ENCODE measurements at regions not wholly inside any gene's neighbourhood (a gene's known extent, or its start where the extent isn't known, plus 50 kb on each side); places are given as distances from the start of the nearest gene placed in this dataset.

DNA sequence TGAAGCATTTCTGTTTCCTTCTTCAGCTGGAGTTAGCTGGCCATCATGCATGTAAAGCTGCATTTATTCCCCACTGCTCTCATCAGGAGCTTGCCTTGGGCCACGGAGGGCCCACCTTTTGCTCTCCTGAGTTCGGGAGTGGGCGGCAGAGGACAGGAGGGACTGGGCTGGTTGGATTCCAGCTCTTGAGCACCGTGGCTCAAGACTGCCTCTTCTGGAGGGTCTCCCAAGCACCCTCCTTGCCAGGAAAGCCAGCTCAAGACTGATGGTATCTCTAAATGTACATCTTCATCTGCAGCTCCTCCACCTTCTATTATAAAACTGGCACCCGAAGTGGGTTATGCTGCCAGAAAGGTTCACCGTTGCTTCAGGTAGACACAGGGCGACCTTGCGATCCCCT lies 399.6 kb upstream of the IRX1 start:
- intact Hi-C loops (cut with DNase I) = no loop called here
- no peak for DNase-seq
- H3K9me3 ChIP-seq = no peaks in the 10 kb centered on the region
- H3K4me1 ChIP-seq = no peaks in the 10 kb centered on the region
- no peaks in the 10 kb centered on the region for H3K36me3 ChIP-seq
- H3K27ac ChIP-seq = no peak overlapping the region
- no peak for TF ChIP-seq POLR2A (IDR thresholded peaks at IDR 0.05)
- TF ChIP-seq, protein P1, sequence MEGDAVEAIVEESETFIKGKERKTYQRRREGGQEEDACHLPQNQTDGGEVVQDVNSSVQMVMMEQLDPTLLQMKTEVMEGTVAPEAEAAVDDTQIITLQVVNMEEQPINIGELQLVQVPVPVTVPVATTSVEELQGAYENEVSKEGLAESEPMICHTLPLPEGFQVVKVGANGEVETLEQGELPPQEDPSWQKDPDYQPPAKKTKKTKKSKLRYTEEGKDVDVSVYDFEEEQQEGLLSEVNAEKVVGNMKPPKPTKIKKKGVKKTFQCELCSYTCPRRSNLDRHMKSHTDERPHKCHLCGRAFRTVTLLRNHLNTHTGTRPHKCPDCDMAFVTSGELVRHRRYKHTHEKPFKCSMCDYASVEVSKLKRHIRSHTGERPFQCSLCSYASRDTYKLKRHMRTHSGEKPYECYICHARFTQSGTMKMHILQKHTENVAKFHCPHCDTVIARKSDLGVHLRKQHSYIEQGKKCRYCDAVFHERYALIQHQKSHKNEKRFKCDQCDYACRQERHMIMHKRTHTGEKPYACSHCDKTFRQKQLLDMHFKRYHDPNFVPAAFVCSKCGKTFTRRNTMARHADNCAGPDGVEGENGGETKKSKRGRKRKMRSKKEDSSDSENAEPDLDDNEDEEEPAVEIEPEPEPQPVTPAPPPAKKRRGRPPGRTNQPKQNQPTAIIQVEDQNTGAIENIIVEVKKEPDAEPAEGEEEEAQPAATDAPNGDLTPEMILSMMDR (IDR thresholded peaks at IDR 0.05) = no peak
- H3K4me3 ChIP-seq (replicated peaks in 1 of 3) = no peak overlapping the region
- 64 to 68% methylated on average over 8 of the region's 8 CpGs for WGBS, 2 donors
- no peaks in the 10 kb centered on the region for H3K27me3 ChIP-seq

DNA sequence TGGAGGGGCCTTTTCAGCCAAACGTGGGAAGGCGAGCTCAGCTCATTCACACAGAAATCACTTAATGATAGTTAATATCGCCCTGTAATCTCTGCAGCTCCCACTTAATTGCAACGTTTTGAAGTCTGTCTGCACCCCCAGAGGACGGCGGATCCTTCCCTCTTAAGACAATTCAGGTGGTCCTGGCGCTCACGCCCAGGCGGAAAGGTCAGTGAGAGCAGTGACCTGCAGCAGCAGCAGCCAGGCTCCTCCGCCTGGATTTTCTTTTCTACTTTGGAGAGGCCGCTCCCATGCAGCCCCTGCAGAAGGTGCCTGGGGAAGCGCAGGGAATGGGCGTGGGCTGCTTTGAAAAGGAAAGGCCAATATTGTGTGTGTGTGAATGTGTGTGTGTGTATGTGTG lies 400.9 kb upstream of the IRX1 start:
- intact Hi-C loops (cut with DNase I) = no loop called here
- no peaks in the 10 kb centered on the region for H3K4me1 ChIP-seq
- WGBS, 2 donors = 34 to 42% methylated on average over 12 to 13 of the region's 13 CpGs
- H3K27me3 ChIP-seq = no peaks in the 10 kb centered on the region
- no peaks in the 10 kb centered on the region for H3K36me3 ChIP-seq
- H3K9me3 ChIP-seq = no peaks in the 10 kb centered on the region
- H3K4me3 ChIP-seq (replicated peaks in 1 of 3) = no peak overlapping the region
- no peak overlapping the region for H3K27ac ChIP-seq
- TF ChIP-seq, protein P1 (IDR thresholded peaks at IDR 0.05) = no peak
- TF ChIP-seq POLR2A (IDR thresholded peaks at IDR 0.05) = no peak
- DNase-seq = no peak

DNA sequence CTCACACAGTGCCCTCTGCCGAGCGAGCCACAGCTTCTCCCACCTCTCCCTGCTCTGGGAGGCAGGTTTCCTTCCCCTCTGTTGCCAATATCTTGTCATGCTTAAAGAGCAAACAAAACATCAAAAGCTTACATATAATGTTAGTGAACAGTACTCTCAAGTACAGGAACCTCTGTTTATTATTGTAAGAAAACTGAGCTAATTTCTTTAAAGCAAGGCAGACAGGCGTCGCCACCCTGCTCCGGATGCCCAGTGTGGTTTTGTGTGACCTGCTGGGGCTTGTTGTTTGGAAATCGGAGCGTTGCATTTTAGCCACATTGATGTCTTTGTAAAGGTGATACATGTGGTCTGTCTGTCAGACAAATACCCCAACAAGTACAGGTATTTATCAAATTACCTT lies 401.4 kb upstream of the IRX1 start:
- Histone ChIP-seq H3K4me1 (no peaks in the 10 kb centered on the region), H3K9me3 (no peaks in the 10 kb centered on the region), H3K36me3 (no peaks in the 10 kb centered on the region), H3K27me3 (no peaks in the 10 kb centered on the region), H3K4me3 (replicated peaks in 1 of 3) (no peak overlapping the region), H3K27ac (no peak overlapping the region)
- TF ChIP-seq POLR2A (IDR thresholded peaks at IDR 0.05) = no peak
- TF ChIP-seq, protein P1 (IDR thresholded peaks at IDR 0.05) = no peak
- WGBS, 2 donors = 48 to 50% methylated on average over 7 of the region's 7 CpGs
- DNase-seq = no peak
- intact Hi-C loops (cut with DNase I) = no loop called here

DNA sequence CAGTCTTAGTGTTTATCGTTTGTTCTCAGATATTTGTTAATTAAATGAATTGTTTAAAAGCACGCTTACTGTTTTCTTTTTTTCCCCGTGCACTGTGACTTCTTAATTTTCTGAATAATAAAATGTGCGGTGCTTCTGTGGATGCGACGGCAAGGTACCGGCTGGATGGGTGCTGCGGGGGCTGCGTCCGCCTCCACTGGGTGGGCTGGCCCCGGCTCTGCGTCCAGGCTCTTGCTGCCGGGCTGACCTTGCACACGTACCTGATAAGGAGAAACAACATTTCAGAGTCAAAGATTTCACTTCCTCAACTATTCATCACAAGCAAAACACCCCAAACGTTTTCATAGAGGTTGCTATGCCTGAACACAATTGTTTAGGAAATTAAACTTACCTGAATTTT lies 404.0 kb upstream of the IRX1 start:
- TF ChIP-seq, protein P1 (IDR thresholded peaks at IDR 0.05) = no peak
- no peak for TF ChIP-seq POLR2A (IDR thresholded peaks at IDR 0.05)

DNA sequence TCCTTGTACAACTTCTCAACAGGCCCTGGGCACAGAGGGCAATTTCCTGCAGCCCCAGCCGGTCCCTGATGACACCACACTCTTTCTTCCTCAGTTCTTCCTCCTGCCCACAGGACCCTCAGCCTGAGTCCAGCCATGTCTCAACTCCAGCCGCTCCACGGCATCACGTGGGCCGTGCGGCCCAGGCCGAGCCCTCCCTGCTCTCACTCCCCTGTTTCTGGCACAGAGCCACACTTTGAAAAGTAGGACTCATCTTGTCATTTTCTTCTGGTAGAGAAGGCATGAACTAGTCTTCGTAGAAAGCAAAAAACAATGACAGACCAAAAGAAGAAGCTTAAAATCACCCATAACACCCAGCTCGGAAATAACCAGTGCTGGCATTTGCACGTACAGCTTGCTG lies 404.7 kb upstream of the IRX1 start:
- intact Hi-C loops (cut with DNase I) = no loop called here
- Histone ChIP-seq H3K4me1 (no peaks in the 10 kb centered on the region), H3K36me3 (no peaks in the 10 kb centered on the region), H3K27me3 (no peaks in the 10 kb centered on the region), H3K4me3 (replicated peaks in 1 of 3) (no peak overlapping the region), H3K9me3 (no peaks in the 10 kb centered on the region), H3K27ac (no peak overlapping the region)
- TF ChIP-seq, protein P1 (IDR thresholded peaks at IDR 0.05) = no peak
- TF ChIP-seq POLR2A (IDR thresholded peaks at IDR 0.05) = no peak
- WGBS, 2 donors = 86 to 87% methylated on average over 10 of the region's 10 CpGs
- DNase-seq = no peak

More for the DNA sequence above, 404.0 kb upstream of the IRX1 start:
- 83 to 84% methylated on average over 15 of the region's 15 CpGs for WGBS, 2 donors
- no peaks in the 10 kb centered on the region for H3K36me3 ChIP-seq
- no peak overlapping the region for H3K4me3 ChIP-seq (replicated peaks in 1 of 3)
- no peaks in the 10 kb centered on the region for H3K4me1 ChIP-seq
- intact Hi-C loops (cut with DNase I) = no loop called here
- no peaks in the 10 kb centered on the region for H3K27me3 ChIP-seq
- DNase-seq = no peak
- no peak overlapping the region for H3K27ac ChIP-seq
- H3K9me3 ChIP-seq = no peaks in the 10 kb centered on the region

Data from thyroid gland (tissue), 4 donors.